ENCODE measurements at regions not wholly inside any gene's neighbourhood (a gene's known extent, or its start where the extent isn't known, plus 50 kb on each side); places are given as distances from the start of the nearest gene placed in this dataset.

- TF ChIP-seq CTCF (IDR thresholded peaks at IDR 0.05) (no peak), POLR2A (IDR thresholded peaks at IDR 0.05) (no peak)
Observed at GRCh38 chr2:128596396-128597120, 277.9 kb upstream of the HS6ST1 start.

All from prostate gland (tissue), 2 donors.